COLO829 (cell line): ENCODE measurements at regions not wholly inside any gene's neighbourhood (a gene's known extent, or its start where the extent isn't known, plus 50 kb on each side); places are given as distances from the start of the nearest gene placed in this dataset.
"Not testable (repeated sequence)": the region's sequence is repeated elsewhere in the genome, so short reads cannot be mapped to it uniquely, and the experiment has no call there.

Experiments
- DNase-seq: peaks from one replicate; pipeline ENCODE4 v3.0.0; 2012; ENCODE audit warnings: low spot score

DNA sequence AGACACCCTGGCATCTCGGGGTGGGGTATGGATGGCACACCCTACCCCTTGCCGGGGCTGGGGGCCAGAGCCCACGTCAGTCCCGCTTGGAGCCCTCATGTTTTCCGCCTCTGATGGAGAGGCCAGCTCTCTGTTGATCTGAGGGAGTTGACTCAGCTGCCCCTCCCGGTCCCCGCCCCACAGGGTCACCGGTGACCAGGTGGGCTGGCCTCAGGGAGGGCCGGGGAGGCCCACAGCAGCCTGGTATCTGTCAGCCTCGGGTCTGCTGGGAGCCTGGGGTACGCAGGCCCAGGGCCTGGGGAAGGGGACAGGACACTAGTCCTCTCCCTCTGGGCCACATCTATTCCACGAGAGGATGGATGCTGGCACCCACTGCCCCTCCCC, 109.5 kb upstream of the CIBAR2 start:
- no peak for DNase-seq

DNA sequence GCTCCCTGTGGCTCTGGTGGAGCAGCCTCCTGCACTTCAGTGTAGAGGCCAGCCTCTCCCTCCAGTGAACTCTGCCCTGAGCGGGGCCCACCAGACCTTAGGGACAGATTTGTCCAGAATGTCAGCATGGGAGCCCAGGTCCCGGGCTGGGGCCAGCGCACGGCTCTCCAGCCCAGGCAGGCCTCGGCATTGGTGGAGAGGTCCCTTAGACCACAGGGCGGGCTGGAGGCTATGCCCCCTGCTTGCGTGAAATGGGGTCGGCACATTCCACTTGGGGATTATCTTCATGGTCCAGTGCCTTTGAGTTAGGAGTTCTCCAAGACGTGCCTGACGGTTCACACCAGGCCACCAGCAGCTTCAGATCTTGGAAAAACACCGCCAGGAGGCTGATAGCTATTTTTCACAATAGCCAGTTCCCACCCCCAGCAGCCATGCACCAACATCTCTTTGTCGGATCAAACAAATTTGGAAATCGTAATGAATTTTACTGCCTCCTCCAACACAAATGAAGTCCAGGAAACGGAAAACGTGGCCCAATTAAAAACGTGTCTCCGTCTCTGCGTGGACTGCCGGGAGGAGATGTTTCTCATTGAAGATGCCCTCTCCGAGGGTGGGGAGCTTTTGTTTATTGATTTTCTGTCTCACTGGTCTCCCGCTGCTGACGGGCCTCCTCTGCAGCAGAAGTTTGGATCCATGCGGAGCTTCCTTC, 110.0 kb upstream of the CIBAR2 start:
- no peak for DNase-seq

DNA sequence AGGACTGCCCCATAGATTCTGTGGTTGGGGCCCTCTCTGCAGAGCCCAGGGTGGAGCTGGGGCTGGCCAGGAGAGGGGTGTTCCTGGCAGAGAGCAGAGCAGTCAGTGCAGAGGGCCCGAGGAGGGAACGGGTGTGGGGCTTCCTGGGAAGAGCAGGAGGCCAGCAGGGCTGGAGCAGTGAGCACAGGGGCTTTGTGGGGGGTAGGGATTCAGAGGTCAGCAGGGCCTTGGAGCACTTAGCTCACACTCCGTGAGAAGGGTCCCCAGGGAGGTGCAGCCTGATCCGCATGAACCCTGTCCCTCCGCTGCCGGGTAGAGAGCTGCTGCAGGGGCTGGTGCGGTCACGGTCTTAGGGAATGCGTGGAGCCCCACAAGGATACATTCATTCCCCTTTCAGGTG, 113.0 kb upstream of the CIBAR2 start:
- DNase-seq = no peak

DNA sequence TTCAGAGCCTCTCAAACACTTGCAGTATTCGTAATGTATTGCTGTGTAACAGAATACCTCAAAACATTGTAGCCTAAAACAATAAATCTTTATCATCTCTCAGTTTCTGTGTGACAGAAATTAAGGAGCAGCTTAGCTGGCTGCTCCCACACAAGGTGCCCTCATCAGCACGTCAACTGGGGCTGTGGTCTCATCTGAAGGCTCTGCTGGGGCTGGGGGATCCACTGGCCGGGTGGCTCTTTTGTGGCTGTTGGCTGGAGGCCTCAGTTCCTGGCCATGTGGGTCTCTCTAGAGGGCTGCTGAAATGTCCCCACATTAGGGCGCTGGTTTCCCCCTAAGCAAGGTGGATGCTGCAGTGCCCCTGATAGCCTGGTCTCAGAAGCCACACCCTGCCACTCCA, 113.4 kb upstream of the CIBAR2 start:
- no peak for DNase-seq

DNA sequence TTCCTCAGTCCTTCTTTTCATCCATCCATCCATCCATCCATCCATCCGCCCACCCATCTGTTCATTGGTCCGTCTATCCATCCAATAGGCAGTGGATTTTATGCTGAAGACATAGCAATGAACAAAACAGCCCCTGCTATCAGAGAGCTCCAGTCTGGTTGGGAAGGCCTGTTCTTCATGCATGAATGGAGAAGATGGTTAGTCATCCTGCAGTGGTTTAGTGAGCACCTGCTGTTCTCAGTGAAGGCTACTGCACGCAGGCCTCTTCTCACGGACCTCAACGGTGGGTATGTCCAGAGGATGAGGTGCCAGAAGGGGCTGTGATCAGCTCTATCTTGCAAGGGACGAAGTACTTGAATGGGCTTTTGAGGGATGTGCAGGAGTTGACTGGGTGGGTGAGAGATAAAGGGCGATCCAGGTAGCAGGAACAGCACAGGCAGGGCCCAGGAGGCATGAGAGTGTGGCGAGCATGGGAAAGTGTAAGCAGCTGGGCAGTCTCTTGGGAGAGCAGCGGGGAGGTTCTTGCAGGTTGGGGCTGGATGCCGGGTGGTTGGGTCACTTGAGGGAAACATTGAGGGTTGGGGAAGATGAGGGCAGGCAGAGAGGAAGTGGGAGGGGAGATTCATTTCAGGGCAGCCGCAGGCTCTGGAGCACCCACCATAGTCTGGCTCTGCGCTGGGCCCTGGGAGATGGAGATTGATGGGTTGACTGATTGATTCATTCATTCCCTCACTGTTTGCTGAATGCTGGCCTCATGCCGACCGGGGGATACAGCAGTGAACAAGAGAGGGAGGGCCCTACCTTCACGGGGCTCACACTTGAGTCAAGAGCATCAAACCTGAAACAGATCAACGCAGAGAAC, 115.0 kb upstream of the CIBAR2 start:
- DNase-seq = no peak

DNA sequence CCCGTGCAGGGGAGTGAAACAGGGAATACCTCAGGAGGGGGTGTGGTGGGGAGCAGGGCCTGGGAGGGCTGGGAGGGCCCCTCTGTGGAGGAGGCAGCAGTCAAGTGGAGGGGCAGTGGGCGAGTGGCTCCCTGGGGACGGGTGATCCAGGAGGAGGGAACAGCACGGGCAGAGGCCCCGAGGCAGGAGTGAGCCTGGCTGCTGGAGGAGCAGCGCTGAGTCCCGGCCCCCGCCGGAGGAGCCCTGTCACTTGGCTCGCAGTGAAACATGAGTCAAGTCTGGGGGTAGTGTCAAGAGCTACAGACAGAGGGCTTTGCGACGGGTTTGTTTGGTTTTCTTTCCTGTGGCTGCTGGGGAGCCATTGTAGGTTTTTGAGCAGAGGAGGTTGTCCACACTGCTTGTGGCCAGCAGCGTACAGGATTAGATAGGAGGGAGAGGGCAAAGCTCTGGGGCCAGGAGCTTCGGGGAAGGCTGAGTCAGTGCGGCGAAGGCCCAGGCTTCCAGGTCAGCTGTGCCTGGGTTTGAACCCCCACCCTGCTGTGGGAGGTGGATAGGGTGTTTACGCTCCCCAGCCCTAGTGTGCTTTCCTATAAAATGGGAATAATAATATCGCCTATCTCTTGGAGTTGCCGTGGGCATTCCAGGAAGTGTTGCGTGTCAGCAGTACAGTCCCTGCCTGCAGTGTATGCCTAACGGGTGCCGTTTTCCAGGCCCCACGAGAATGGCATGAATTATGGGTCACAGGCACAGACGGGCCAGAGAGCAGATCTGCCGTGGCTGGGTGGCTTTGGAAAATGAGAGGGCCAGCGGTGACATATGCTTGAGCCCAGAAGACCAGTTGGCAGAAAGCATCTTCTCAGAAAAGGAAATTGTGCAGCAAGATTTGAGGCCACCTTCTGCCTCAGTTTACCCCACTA, 115.9 kb upstream of the CIBAR2 start:
- DNase-seq = no peak

DNA sequence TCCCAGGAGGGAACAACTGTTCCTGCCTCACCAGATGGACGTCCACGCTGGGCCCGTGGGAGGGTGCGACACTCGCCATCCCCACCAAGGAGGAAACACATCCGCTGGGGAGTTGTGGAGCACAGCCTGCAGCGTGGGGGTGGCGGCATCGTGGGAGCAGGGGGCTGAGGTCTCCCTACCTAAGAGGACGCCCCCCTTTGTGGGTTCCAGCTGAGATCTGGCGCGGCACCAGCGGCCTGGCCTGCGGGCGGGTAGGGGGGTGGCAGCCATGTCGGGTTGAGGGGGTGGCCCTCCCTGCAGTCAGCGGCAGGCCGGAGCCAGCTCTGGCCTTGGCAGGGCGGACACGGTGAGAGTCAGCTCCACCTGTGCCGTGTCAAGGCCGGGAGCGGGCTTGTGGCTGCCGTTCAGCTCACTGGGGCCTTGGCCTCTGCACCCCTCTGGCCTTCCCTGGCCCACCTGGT, 116.7 kb upstream of the CIBAR2 start:
- DNase-seq = no peak

DNA sequence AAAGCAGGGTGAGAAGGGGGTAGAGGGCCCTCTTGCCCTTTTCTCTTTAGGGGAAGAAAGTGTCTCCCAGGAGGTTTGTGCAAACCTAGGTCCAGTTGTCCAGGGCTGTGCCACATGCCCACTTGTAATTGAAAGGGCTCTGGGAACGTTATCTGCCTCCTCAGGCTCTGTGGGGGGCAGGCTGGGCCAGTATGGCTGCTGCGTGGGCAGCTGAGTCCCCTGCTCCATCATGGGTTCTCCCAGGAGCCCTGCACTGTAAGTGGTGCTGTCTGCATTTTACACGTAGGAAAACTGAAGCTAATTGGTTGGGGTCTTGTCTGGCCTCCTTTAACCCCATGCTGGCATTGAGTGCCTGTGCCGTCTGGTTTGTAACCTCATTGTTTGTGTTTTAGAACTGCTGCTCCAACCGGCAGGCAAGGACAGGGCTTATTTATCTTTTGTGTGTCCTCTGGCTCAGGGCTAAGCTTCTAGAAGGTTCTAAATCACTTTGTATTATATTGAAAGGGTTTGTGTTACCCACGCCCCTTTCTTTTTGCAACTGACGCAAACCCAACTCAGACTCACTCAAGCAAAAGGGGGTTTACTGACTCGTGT, 117.7 kb upstream of the CIBAR2 start:
- no peak for DNase-seq

DNA sequence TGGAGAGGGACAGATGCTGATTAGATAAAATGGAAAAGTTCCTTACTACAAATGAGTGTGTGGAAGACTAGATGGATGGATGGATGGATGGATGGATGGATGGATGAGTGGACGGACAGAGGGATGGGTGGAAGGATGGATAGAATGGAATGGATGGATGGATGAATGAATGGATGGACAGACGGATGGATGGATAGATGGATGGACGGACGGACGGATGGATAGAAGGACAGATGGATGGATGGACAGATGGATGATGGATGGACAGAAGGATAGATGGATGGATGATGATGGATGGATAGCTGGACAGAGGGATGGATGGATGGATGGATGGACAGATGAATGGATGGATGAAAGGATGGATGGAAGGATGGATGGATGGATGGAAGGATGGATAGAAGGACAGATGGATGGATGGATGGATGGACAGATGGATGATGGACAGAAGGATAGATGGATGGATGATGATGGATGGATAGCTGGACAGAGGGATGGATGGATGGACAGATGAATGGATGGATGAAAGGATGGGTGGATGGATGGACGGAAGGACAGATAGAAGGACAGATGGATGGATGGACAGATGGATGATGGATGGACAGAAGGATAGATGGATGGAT, 118.6 kb upstream of the CIBAR2 start:
- DNase-seq = not testable (repeated sequence)

DNA sequence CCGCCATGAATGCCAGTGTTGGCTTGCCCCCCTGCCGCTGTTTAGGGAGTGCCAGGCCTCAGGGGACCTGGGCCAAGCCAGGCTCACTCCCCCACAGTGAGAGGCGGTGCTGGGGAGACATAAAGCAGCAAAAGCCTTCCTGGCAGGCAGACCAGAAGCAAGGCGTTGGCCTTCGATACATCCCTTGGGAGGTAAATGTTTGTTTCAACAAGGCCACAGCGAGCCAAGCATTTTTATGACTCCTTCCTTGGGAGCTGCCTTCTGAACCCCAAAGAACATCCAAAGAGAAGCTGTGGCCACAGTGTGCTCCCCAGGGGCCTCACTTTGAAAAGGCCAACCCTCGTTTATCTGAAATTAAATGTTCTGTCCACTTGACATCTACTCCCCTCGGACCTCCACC, 119.7 kb upstream of the CIBAR2 start:
- DNase-seq = no peak

DNA sequence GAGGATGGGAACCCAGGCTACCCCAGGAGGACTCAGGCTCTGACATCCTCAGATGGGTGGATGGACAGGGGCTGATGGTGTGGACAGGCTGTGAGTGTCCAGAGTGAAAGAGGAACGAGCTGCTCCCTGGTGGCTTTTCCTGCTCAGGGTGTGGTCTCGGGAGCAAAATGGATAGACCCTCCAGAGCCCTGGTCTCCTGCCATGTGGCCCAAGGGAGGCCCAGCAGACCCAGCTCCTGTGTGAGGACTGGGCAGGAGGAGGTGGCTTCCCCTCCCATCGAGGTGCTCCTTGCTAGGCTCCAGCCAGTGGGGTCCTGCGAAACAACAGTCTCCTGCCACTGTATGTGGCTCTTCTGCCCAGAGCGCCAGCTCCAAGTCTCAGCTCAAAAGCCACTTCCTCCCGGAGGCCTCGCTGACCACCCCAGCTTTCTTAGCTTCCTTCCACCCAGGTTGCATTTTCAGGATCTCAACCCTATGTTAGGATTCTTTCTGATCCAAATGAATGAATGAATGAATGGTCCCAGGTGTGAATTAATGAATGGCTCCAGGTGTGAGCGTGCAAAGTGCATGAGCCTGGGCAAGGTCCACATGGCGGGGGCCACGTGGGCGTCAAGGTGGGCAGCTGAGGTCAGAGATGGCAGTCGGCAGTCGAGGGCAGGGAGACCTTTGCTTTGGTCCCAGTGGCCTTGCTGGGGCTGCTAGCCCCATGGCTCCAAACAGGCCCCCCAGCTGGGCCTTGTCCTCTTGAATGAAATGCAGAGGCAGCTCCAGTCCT, 120.3 kb upstream of the CIBAR2 start:
- DNase-seq = no peak

DNA sequence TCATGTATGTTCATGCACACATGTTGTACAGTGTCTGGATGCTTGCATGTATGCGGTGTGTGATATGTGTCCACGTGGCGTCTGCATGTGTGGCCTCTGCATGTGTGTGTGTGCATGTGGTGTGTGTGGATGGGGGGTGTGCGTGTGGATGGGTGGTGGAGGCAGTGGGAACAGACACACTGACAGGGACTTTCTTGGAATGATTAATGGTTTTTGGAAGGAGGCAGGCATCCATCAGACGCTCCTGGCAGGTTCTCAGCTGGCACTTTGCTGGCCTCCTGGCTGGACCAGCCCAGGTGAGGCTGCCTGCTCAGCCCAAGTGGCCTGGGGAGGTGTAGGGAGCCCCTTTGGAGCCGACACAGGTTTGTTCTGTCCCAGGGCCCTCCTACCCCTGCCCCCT, 121.2 kb upstream of the CIBAR2 start:
- DNase-seq = no peak

DNA sequence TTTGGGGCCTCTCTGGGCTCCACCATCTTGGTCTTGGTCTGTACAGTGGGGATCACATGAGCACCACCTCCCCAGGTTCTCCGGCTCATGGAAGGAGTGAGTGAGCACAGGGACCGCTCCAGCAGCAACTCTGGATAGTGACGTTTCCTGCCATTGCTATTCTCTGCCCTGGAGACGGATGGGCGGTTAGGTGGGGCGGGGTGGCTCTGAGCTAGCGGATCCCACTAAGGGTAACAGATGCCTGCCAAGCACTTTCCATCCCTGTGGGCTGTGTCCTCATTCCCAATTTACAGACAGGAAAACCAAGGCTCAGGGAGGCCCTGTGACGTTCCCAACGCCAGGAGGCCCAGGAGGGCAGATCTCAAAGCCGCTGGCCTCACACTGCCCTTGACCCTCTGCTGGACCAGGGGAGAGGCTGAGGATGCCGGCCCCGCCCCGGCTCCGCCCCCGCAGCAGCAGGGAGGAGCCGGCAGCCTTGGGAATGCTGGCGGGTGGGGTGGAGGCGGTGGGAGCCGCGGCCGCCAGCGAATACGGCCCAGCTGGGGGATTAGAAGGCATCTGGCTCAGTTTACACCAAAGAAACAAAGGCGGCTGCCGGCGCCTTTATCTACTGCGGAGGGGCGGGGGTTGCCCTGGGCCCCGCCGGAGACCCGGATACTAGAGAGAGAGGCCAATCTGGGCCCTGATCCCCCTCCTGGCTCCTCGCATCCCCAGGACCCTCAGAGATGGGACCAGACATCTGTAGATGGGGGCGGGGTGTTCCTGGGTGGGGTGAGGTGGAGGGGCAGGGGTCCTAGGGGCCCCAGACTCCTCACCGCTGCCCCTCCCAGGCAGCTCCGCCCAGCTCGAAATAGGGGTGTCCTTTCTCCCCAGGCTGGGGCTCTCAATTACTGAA, 122.3 kb upstream of the CIBAR2 start:
- DNase-seq = peak; percentile 38

DNA sequence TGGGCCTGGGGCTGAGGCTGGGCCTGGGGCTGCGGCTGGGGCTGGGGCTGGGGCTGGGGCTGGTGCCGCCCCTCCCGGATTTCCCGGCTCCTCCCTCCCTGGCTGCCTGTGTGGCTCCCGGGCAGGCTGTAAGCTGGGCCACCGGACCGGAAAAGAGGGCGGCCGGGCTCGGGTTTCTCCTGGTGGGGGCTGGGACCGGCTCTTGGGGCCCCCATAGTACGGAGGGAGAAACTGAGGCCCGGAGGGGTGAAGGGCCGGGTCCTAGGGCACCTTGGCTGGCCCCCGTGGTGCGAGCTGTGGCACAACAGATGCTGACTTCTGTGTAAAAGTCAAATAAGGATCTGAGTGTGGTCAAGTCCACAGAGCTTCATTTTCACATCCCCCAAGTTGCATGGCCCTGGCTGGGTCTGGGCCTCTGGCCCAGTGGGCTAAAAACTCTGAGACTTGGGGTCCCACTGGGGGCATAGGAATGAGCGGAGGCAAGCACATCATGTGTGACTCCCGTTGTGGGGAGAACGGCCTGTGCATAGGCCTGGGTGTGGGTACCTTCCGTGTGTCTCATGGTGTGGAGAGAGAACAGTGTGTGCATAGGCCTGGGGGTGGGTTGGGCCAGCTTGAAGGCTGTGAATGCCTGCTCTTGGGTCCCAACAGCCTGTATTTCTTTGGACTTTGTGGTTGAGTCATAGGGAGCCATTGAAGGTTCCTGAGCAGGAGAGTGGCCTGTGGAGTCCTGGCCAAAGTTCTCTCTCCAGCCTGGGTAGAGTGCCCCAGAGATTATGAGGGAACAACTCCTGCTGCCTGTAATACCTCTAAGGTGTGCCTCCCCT, 123.9 kb upstream of the CIBAR2 start:
- DNase-seq = no peak

DNA sequence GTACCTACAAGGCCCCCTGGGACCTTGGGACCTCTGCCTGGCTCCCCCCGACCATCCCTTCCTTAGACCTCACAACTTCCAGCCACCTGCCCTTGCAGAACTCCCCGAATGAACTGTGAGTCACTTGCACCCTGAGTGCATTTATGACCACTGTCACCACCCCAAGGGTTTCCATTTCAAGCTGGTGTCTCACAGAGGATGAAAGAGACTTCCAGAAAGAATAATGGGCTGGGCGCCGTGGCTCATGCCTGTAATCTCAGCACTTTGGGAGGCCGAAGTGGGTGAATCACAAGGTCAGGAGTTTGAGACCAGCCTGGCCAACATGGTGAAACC, 124.5 kb upstream of the CIBAR2 start:
- no peak for DNase-seq

DNA sequence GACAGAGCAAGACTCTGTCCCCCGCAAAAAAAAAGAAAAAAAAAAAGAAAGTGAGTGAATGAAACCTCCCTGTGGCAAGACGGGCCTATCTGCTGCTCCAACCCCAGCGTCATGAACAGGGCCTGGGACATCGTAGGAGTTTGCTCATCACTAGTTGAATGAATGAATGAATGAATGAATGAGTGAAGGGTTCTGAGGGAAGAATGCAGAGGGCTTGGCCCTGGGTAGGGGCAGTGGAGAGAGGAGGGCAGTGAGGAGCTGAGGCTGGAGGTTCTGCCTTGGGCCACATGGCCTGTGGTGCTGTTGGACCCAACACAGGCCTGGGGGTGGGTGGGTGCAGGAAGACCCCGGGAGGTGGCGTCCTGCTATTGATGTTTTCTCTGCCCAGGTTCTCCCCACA, 125.5 kb upstream of the CIBAR2 start:
- no peak for DNase-seq

DNA sequence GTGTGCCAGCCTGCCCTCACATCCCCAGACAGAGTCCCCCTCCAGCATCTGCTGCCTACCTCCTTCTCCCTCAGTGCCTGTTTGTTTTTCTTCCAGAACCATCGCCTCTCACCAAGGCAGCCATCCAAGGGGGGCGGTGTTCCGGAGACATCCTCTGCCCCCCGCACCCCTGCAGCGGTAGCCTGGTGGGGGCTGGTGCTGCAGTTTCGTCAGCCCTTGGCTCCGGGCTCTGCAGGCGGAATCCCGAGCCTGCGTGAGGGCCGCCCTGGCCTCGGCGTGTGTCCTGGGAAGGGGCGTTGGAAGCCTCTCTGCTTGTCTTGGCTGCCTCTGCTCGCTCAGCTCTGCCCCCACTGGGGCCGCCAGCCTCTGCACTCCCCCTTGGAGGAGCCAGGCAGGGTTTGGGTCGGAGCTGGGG, 126.0 kb upstream of the CIBAR2 start:
- no peak for DNase-seq

DNA sequence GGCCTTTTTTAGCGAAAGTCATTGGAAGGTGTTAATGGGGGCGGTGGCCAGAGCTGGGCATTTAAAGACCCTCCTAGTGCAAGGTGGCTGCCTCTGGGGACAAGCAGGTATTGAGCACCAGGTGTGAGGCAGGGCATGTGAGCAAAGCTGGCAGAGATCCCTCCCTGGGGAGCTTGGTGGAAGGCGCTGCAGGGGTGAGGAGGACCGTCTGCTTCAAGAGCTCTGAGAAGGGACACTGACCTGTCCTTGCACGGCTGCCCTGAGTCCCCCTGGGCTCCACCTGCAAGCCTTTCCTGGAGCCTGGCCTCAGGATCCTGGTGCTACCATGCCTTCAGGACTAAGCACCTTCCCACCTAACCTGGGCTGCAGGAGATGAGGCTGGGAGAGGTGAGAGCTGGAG, 127.0 kb upstream of the CIBAR2 start:
- no peak for DNase-seq

DNA sequence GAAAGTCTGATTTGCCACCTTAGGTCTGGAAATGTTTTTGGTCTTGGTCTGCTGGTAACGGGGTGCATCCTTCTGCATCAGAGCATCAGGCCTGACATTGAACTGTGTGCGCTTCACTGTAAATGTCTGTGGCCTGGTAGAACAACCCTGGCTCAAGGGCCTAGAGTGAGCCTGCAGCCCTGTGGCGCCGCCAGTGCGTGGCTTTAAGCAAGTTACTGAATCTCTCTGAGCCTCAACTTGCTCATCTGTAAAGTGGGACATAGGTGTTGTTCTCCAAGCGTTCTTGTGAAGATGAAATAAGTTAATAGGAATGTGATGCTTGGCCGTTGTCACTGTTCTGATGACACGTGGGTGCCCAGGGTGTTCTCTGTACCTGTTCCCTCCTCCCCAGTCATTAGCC, 127.6 kb upstream of the CIBAR2 start:
- no peak for DNase-seq
